ENCODE measurements at regions not wholly inside any gene's neighbourhood (a gene's known extent, or its start where the extent isn't known, plus 50 kb on each side); places are given as distances from the start of the nearest gene placed in this dataset.

- DNase-seq (ENCODE audit: low spot score in 2 of 2): no peak
- in situ Hi-C loops (cut with MboI; ENCODE audit: low sequenced_read_pairs): no loop called here
These were observed 430.7 kb upstream of the GRM3 start for GRCh38 chr7:86212976-86213375.

GRCh38 chr7:86209036-86209435 is 434.7 kb upstream of the GRM3 start:
- in situ Hi-C loops (cut with MboI; ENCODE audit: low sequenced_read_pairs): no loop called here
- Histone ChIP-seq H3K36me3 (replicated peaks) (no peaks in the 10 kb centered on the region), H3K4me1 (no peaks in the 10 kb centered on the region), H3K4me3 (no peak overlapping the region), H3K27me3 (ENCODE audit: low read depth) (no peaks in the 10 kb centered on the region), H3K9me3 (no peaks in the 10 kb centered on the region)
- no peak for DNase-seq (ENCODE audit: low spot score in 2 of 2)

More at GRCh38 chr7:86212976-86213375, 430.7 kb upstream of the GRM3 start:
- Histone ChIP-seq H3K27me3 (ENCODE audit: low read depth) (no peaks in the 10 kb centered on the region), H3K4me3 (no peak overlapping the region), H3K4me1 (no peaks in the 10 kb centered on the region), H3K9me3 (no peaks in the 10 kb centered on the region), H3K36me3 (replicated peaks) (no peaks in the 10 kb centered on the region)

- in situ Hi-C loops (cut with MboI; ENCODE audit: low sequenced_read_pairs): no loop called here
- Histone ChIP-seq H3K27me3 (ENCODE audit: low read depth) (no peaks in the 10 kb centered on the region), H3K4me3 (no peak overlapping the region), H3K9me3 (no peaks in the 10 kb centered on the region), H3K4me1 (no peaks in the 10 kb centered on the region), H3K36me3 (replicated peaks) (no peaks in the 10 kb centered on the region)
- no peak for DNase-seq (ENCODE audit: low spot score in 2 of 2)
These were observed 436.0 kb upstream of the GRM3 start for GRCh38 chr7:86207740-86208139.

- H3K4me1 ChIP-seq: no peaks in the 10 kb centered on the region
- no peaks in the 10 kb centered on the region for H3K27me3 ChIP-seq (ENCODE audit: low read depth)
- DNase-seq (ENCODE audit: low spot score in 2 of 2): no peak
- no peaks in the 10 kb centered on the region for H3K36me3 ChIP-seq (replicated peaks)
- in situ Hi-C loops (cut with MboI; ENCODE audit: low sequenced_read_pairs): no loop called here
- no peaks in the 10 kb centered on the region for H3K9me3 ChIP-seq
- H3K4me3 ChIP-seq: no peak overlapping the region
These were observed 440.9 kb upstream of the GRM3 start for GRCh38 chr7:86202833-86203232.

- in situ Hi-C loops (cut with MboI; ENCODE audit: low sequenced_read_pairs): no loop called here
- no peak overlapping the region for H3K4me3 ChIP-seq
- H3K4me1 ChIP-seq: no peaks in the 10 kb centered on the region
- H3K36me3 ChIP-seq (replicated peaks): no peaks in the 10 kb centered on the region
- no peaks in the 10 kb centered on the region for H3K27me3 ChIP-seq (ENCODE audit: low read depth)
- no peak for DNase-seq (ENCODE audit: low spot score in 2 of 2)
- H3K9me3 ChIP-seq: 0 out of 2 replicates have a peak, but pooled peaks cover 2% of the 10 kb centered on the region
These were observed 441.9 kb upstream of the GRM3 start for GRCh38 chr7:86201767-86202166.

- Histone ChIP-seq H3K4me1 (no peaks in the 10 kb centered on the region), H3K27me3 (ENCODE audit: low read depth) (no peaks in the 10 kb centered on the region), H3K36me3 (replicated peaks) (no peaks in the 10 kb centered on the region), H3K4me3 (no peak overlapping the region), H3K9me3 (0 out of 2 replicates have a peak, but pooled peaks cover 2% of the 10 kb centered on the region)
- in situ Hi-C loops (cut with MboI; ENCODE audit: low sequenced_read_pairs): no loop called here
- DNase-seq (ENCODE audit: low spot score in 2 of 2): no peak
These were observed 443.7 kb upstream of the GRM3 start for GRCh38 chr7:86199881-86200614.

- DNase-seq (ENCODE audit: low spot score in 2 of 2): no peak
- in situ Hi-C loops (cut with MboI; ENCODE audit: low sequenced_read_pairs): no loop called here
- Histone ChIP-seq H3K9me3 (no peaks in the 10 kb centered on the region), H3K27me3 (ENCODE audit: low read depth) (no peaks in the 10 kb centered on the region), H3K4me1 (no peaks in the 10 kb centered on the region), H3K36me3 (replicated peaks) (no peaks in the 10 kb centered on the region), H3K4me3 (no peak overlapping the region)
These were observed 453.4 kb upstream of the GRM3 start for GRCh38 chr7:86190351-86190750.

- in situ Hi-C loops (cut with MboI; ENCODE audit: low sequenced_read_pairs): no loop called here
- no peaks in the 10 kb centered on the region for H3K27me3 ChIP-seq (ENCODE audit: low read depth)
- no peaks in the 10 kb centered on the region for H3K4me1 ChIP-seq
- no peaks in the 10 kb centered on the region for H3K9me3 ChIP-seq
- no peak for DNase-seq (ENCODE audit: low spot score in 2 of 2)
- no peaks in the 10 kb centered on the region for H3K36me3 ChIP-seq (replicated peaks)
- H3K4me3 ChIP-seq: no peak overlapping the region
These were observed 462.2 kb upstream of the GRM3 start for GRCh38 chr7:86181474-86181873.

- H3K4me1 ChIP-seq: no peaks in the 10 kb centered on the region
- in situ Hi-C loops (cut with MboI; ENCODE audit: low sequenced_read_pairs): no loop called here
- DNase-seq (ENCODE audit: low spot score in 2 of 2): no peak
- no peaks in the 10 kb centered on the region for H3K27me3 ChIP-seq (ENCODE audit: low read depth)
- H3K4me3 ChIP-seq: no peak overlapping the region
- no peaks in the 10 kb centered on the region for H3K36me3 ChIP-seq (replicated peaks)
- no peaks in the 10 kb centered on the region; the same call in 1 of the 2 replicates for H3K9me3 ChIP-seq
These were observed 478.9 kb upstream of the GRM3 start for GRCh38 chr7:86164827-86165226.

GRCh38 chr7:86158111-86158510 is 485.6 kb upstream of the GRM3 start:
- Histone ChIP-seq H3K4me1 (no peaks in the 10 kb centered on the region), H3K9me3 (no peaks in the 10 kb centered on the region), H3K4me3 (no peak overlapping the region), H3K27me3 (ENCODE audit: low read depth) (no peaks in the 10 kb centered on the region), H3K36me3 (replicated peaks) (no peaks in the 10 kb centered on the region)
- no peak for DNase-seq (ENCODE audit: low spot score in 2 of 2)
- in situ Hi-C loops (cut with MboI; ENCODE audit: low sequenced_read_pairs): no loop called here

- in situ Hi-C loops (cut with MboI; ENCODE audit: low sequenced_read_pairs): no loop called here
- Histone ChIP-seq H3K9me3 (no peaks in the 10 kb centered on the region), H3K4me1 (no peaks in the 10 kb centered on the region), H3K27me3 (ENCODE audit: low read depth) (no peaks in the 10 kb centered on the region), H3K4me3 (no peak overlapping the region), H3K36me3 (replicated peaks) (no peaks in the 10 kb centered on the region)
- no peak for DNase-seq (ENCODE audit: low spot score in 2 of 2)
These were observed 488.1 kb upstream of the GRM3 start for GRCh38 chr7:86155623-86156022.

GRCh38 chr7:86152926-86153325 is 490.8 kb upstream of the GRM3 start:
- no peak for DNase-seq (ENCODE audit: low spot score in 2 of 2)
- Histone ChIP-seq H3K36me3 (replicated peaks) (no peaks in the 10 kb centered on the region), H3K4me3 (no peak overlapping the region), H3K4me1 (no peaks in the 10 kb centered on the region), H3K27me3 (ENCODE audit: low read depth) (no peaks in the 10 kb centered on the region), H3K9me3 (no peaks in the 10 kb centered on the region)
- in situ Hi-C loops (cut with MboI; ENCODE audit: low sequenced_read_pairs): no loop called here

GRCh38 chr7:86149024-86149665 is 494.6 kb upstream of the GRM3 start:
- H3K27me3 ChIP-seq (ENCODE audit: low read depth): no peaks in the 10 kb centered on the region
- no peaks in the 10 kb centered on the region for H3K4me1 ChIP-seq
- in situ Hi-C loops (cut with MboI; ENCODE audit: low sequenced_read_pairs): no loop called here
- DNase-seq (ENCODE audit: low spot score in 2 of 2): no peak
- H3K9me3 ChIP-seq: no peaks in the 10 kb centered on the region
- no peak overlapping the region for H3K4me3 ChIP-seq
- no peaks in the 10 kb centered on the region; the same call in 1 of the 2 replicates for H3K36me3 ChIP-seq (replicated peaks)

- H3K9me3 ChIP-seq: no peaks in the 10 kb centered on the region
- no peaks in the 10 kb centered on the region; the same call in 1 of the 2 replicates for H3K36me3 ChIP-seq (replicated peaks)
- in situ Hi-C loops (cut with MboI; ENCODE audit: low sequenced_read_pairs): no loop called here
- H3K4me3 ChIP-seq: no peak overlapping the region
- DNase-seq (ENCODE audit: low spot score in 2 of 2): no peak
- H3K4me1 ChIP-seq: no peaks in the 10 kb centered on the region
- H3K27me3 ChIP-seq (ENCODE audit: low read depth): no peaks in the 10 kb centered on the region
These were observed 495.2 kb upstream of the GRM3 start for GRCh38 chr7:86148501-86148900.

All from HAP-1 (cell line).